Vagina (tissue), 2 donors: ENCODE measurements at regions not wholly inside any gene's neighbourhood (a gene's known extent, or its start where the extent isn't known, plus 50 kb on each side); places are given as distances from the start of the nearest gene placed in this dataset.

Experiments used
- DNase-seq, 2 donors: peaks; one replicate each; pipeline ENCODE4 v3.0.0-alpha.2; 2017; ENCODE audit errors: extremely low spot score in 2 of 2
- H3K27ac ChIP-seq: fragments of 200-600 bp; sonication (generic); one replicate; pipeline ENCODE4 v1.5.1; 2019
- H3K27me3 ChIP-seq: fragments of 200-600 bp; sonication (generic); one replicate; pipeline ENCODE4 v1.5.1; 2019
- H3K36me3 ChIP-seq, 2 donors: fragments of 200-600 bp; sonication (generic); one replicate each; pipeline ENCODE4 v1.5.1; 2017 to 2019
- H3K4me1 ChIP-seq: fragments of 200-600 bp; sonication (generic); one replicate; pipeline ENCODE4 v1.5.1; 2019
- H3K4me3 ChIP-seq, 2 donors: fragments of 200-600 bp; sonication (generic); 1 replicate in 1 of 2; 2 replicates in 1 of 2; pipeline ENCODE4 v1.5.1; 2016 to 2019
- H3K9me3 ChIP-seq: fragments of 200-600 bp; sonication (generic); one replicate; pipeline ENCODE4 v1.5.1; 2019
- POLR2A ChIP-seq, 2 donors: fragments of 450-650 bp; IDR thresholded peaks; one replicate each; pipeline ENCODE4 v1.6.1; 2017; ENCODE audit warnings: antibody characterized with exemption in 2 of 2, mild to moderate bottlenecking in 2 of 2, moderate library complexity in 2 of 2
- POLR2AphosphoS5 ChIP-seq, 2 donors: sonication (generic); formaldehyde crosslinking; IDR thresholded peaks; one replicate each; pipeline ENCODE4 v1.9.0; 2017; ENCODE audit warnings: antibody characterized with exemption in 2 of 2, mild to moderate bottlenecking in 2 of 2, low read depth in 1 of 2; ENCODE audit not compliant: insufficient read depth in 1 of 2
- intact Hi-C: fragments of 100-400 bp; cut with DNase I; formaldehyde crosslinking; loops from one replicate; pipeline ENCODE4 v1.15.1; 2023
- TF ChIP-seq, protein P1 (sequence below), 3 experiments: fragments of 450-650 bp in 2 of 3; fragments of 200-600 bp in 1 of 3; sonication (generic) in 1 of 3; IDR thresholded peaks; one replicate each; pipeline ENCODE4 v1.5.1; 2017 to 2019; ENCODE audit warnings: antibody characterized with exemption in 3 of 3, mild to moderate bottlenecking in 2 of 3, moderate library complexity in 2 of 3

DNA sequence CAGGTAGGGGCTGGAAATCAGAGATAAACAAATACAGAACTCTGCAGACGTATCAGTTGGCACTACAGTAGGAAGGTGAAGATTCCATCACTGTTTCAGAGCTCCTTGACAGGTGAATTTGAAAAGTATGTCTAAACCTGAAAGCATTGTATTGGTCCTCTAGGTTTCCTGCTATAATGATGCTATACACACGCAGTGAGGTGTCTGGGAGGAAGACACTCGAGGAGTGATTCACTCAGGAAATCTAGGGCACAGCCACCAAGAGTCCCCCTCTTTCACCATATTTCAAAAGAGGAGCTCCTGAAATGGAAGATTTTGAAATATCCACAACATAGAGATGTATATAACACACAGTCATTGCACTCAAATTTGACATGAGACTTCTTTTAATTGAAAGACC lies 331.0 kb upstream of the DACH1 start:
- no peak for TF ChIP-seq POLR2AphosphoS5 (IDR thresholded peaks at IDR 0.05; ENCODE audit: insufficient read depth in 1 of 2, low read depth in 1 of 2)
- TF ChIP-seq, protein P1, sequence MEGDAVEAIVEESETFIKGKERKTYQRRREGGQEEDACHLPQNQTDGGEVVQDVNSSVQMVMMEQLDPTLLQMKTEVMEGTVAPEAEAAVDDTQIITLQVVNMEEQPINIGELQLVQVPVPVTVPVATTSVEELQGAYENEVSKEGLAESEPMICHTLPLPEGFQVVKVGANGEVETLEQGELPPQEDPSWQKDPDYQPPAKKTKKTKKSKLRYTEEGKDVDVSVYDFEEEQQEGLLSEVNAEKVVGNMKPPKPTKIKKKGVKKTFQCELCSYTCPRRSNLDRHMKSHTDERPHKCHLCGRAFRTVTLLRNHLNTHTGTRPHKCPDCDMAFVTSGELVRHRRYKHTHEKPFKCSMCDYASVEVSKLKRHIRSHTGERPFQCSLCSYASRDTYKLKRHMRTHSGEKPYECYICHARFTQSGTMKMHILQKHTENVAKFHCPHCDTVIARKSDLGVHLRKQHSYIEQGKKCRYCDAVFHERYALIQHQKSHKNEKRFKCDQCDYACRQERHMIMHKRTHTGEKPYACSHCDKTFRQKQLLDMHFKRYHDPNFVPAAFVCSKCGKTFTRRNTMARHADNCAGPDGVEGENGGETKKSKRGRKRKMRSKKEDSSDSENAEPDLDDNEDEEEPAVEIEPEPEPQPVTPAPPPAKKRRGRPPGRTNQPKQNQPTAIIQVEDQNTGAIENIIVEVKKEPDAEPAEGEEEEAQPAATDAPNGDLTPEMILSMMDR (IDR thresholded peaks at IDR 0.05), result no peak
- no peak for TF ChIP-seq POLR2A (IDR thresholded peaks at IDR 0.05)
- Histone ChIP-seq H3K4me3 (no peak overlapping the region), H3K4me1 (peaks cover 9% of the 10 kb centered on the region), H3K27me3 (no peaks in the 10 kb centered on the region), H3K36me3 (no peaks in the 10 kb centered on the region), H3K27ac (no peak overlapping the region), H3K9me3 (no peaks in the 10 kb centered on the region)
- DNase-seq, result no peak
- intact Hi-C loops, result no loop called here

DNA sequence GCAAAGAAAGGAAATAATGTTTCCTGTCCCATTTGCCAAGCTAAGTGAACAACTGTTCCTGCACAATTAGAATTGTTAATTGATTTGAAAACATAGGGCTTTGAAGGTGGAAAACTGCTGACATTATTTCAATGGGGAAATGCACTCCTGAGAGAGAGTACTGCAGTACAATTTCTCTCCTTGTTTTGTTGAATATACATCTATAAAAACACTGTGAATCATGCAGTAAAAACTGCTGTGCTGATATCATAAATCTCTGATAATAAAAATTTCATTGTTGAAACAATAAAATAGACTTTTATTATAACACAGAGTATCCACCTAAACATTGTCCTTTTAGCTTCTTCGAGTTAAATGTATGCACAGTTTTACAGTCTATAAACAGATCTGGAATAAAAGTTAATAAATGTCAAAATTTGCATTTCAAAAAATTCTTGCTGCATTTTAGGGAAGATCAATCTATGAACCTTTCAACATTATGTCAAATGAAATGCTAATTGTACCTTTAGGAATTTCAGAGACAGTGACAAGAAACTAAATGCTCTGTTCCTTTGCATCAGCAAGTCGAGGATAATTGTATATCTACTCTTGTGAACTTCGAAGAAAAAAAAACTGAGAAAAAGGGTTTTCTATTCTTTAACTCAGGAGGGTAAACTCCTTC lies 328.2 kb upstream of the DACH1 start:
- DNase-seq, result no peak
- TF ChIP-seq, protein P1 (IDR thresholded peaks at IDR 0.05), result no peak
- TF ChIP-seq POLR2A (IDR thresholded peaks at IDR 0.05) (no peak), POLR2AphosphoS5 (IDR thresholded peaks at IDR 0.05; ENCODE audit: insufficient read depth in 1 of 2, low read depth in 1 of 2) (no peak)

DNA sequence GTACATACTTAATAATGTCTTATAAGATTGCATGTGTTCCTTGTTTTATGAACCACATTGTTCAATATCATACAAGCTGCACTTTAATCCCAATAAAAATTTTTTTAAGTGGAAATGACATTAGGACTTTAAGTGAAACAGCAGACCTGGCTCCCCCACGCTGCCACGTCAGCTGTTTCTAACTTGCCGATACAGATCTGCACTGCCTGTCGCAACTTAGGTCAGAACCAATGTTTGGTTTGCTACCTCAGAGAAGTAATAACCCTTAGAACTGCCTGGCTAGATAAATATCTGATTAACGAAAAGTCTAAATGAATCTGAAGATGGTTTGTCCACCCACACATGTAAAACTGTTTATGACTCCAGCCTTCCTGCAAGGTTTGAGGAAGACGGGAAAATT lies 327.5 kb upstream of the DACH1 start:
- H3K27me3 ChIP-seq, result no peaks in the 10 kb centered on the region
- TF ChIP-seq POLR2AphosphoS5 (IDR thresholded peaks at IDR 0.05; ENCODE audit: insufficient read depth in 1 of 2, low read depth in 1 of 2) (no peak), POLR2A (IDR thresholded peaks at IDR 0.05) (no peak)
- TF ChIP-seq, protein P1 (IDR thresholded peaks at IDR 0.05), result no peak
- H3K4me3 ChIP-seq, result no peak overlapping the region
- H3K9me3 ChIP-seq, result no peaks in the 10 kb centered on the region
- no peak overlapping the region for H3K27ac ChIP-seq
- H3K4me1 ChIP-seq, result peaks cover 9% of the 10 kb centered on the region
- intact Hi-C loops, result no loop called here
- no peaks in the 10 kb centered on the region for H3K36me3 ChIP-seq
- no peak for DNase-seq

More for the DNA sequence above, 328.2 kb upstream of the DACH1 start:
- Histone ChIP-seq H3K4me3 (no peak overlapping the region), H3K9me3 (no peaks in the 10 kb centered on the region), H3K27me3 (no peaks in the 10 kb centered on the region), H3K36me3 (no peaks in the 10 kb centered on the region), H3K4me1 (peaks cover 9% of the 10 kb centered on the region), H3K27ac (no peak overlapping the region)
- intact Hi-C loops, result no loop called here

DNA sequence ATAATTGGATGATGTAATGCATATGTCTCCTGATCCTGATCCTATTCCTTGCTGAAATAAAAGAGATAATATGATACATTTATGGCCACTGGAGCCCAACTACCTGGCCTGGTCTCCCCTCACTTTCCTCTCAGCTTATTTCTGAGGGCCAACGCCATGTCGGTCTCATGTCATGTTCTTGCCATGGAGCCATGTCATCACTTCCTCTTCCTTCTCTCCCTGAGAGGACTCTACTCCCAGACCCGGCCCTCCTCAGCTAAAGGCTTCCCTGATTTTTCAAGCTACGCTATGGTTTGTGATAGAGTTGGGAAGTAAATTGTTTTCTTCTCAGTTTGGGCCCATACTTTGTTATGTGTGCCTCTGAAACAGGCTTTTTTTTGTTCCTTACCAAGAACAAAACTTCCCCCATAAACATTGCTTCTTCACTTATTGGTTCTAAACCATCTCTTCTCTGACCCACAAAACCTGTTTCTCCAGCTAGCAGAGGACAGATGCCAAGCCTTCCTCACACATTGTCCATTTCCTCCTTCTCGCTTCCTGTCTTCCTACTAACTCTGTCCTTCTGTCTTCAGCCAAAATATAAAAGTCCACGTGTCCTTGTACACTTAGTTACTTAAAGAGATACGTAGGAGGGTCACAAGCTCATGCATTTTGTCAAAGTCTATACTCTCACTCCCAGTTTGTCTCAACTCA lies 319.9 kb upstream of the DACH1 start:
- intact Hi-C loops, result no loop called here
- Histone ChIP-seq H3K4me3 (no peak overlapping the region), H3K27ac (no peak overlapping the region), H3K36me3 (no peaks in the 10 kb centered on the region), H3K9me3 (no peaks in the 10 kb centered on the region), H3K4me1 (no peaks in the 10 kb centered on the region), H3K27me3 (no peaks in the 10 kb centered on the region)
- TF ChIP-seq POLR2AphosphoS5 (IDR thresholded peaks at IDR 0.05; ENCODE audit: insufficient read depth in 1 of 2, low read depth in 1 of 2) (no peak), POLR2A (IDR thresholded peaks at IDR 0.05) (no peak)
- TF ChIP-seq, protein P1 (IDR thresholded peaks at IDR 0.05), result no peak
- no peak for DNase-seq

DNA sequence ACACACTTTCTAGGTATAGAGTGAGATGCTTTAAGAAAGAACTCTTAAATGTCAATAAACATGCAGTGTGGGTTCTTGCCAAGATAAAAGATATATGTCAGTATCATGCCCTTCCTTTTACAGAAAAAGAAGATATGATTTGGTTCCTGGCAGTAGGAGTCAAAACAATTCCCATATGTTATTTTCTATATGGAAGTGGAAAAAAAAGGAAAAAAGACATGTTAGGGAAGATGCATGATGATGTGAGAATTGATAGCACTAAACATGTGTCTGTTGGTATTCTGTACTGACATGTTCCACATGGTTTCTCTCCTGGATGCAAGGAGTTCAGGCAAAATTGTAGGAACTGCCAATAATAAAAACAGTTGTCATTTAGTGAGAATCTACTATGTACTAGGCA lies 318.8 kb upstream of the DACH1 start:
- Histone ChIP-seq H3K36me3 (no peaks in the 10 kb centered on the region), H3K4me3 (no peak overlapping the region), H3K27me3 (no peaks in the 10 kb centered on the region), H3K9me3 (no peaks in the 10 kb centered on the region), H3K27ac (no peak overlapping the region), H3K4me1 (no peaks in the 10 kb centered on the region)
- no peak for DNase-seq
- TF ChIP-seq, protein P1 (IDR thresholded peaks at IDR 0.05), result no peak
- intact Hi-C loops, result no loop called here
